LHCN-M2 (cell line): ENCODE measurements at regions not wholly inside any gene's neighbourhood (a gene's known extent, or its start where the extent isn't known, plus 50 kb on each side); places are given as distances from the start of the nearest gene placed in this dataset.
A peak's percentile ranks its signal among the peaks of the same experiment; 100 is the strongest.

Source experiments
- DNase-seq: peaks from one replicate; pipeline ENCODE4 v3.0.0-alpha.2; 2012; ENCODE audit warnings: low read depth

DNA sequence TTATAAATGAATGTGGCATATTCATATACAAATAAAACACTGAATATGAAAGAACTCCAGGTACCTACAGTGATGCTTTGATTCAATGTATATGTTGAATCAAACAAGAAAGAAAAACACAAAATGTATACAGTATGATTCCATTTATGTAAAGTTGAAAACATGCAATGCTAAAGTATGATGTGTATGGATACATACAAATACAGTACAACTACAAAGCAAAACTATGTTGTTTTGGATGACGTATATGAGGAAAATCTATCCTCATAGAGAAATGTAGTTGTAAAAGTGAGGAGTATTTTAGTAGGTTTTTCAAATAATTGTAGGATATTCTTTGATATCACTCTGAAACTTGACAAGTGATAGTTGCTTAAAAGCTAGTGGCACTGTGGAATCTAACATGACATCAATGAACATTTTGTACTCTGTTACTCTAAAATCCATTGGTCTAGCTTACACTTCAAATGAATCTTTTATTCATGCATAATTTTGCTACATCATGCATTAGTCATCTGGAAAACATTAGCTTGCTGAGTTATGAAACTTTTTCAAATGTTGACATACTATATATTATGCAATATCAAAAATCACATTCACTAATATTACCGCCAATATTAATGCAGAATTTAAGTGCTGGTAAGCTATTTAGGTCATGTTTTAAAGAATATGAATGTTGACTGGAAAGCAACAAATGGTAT is 278.1 kb upstream of the CHRNA7 start:
- peak; percentile 1 for DNase-seq

GRCh38 chr15:31752905-31753304 is 277.4 kb upstream of the CHRNA7 start:
- no peak for DNase-seq

- peak; percentile 0 for DNase-seq
Measured at GRCh38 chr15:31758126-31758525, 272.2 kb upstream of the CHRNA7 start.

DNA sequence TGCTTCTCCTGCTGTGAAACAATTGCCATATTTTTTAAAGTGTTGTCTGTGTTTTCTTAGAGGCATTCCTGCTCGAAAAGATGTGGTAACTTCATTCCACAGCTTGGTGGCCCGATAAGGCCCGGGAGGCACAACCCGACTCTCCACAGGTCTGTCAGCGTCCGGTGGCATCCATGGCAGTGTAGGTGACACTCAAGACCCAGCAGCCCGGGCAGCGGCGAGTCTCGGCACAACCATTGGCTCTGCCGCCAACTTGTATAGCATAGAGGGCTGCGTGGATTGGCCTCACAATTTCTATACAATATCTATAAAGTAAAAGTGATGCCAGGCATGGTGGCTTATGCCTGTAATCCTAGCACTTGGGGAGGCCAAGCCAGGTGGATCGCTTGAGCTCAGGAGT is 262.3 kb upstream of the CHRNA7 start:
- DNase-seq = no peak

- DNase-seq = no peak
Measured at GRCh38 chr15:31774045-31774444, 256.3 kb upstream of the CHRNA7 start.

GRCh38 chr15:31776039-31776438 is 254.3 kb upstream of the CHRNA7 start:
- DNase-seq = no peak

- no peak for DNase-seq
Measured at GRCh38 chr15:31781261-31781660, 249.1 kb upstream of the CHRNA7 start.

DNA sequence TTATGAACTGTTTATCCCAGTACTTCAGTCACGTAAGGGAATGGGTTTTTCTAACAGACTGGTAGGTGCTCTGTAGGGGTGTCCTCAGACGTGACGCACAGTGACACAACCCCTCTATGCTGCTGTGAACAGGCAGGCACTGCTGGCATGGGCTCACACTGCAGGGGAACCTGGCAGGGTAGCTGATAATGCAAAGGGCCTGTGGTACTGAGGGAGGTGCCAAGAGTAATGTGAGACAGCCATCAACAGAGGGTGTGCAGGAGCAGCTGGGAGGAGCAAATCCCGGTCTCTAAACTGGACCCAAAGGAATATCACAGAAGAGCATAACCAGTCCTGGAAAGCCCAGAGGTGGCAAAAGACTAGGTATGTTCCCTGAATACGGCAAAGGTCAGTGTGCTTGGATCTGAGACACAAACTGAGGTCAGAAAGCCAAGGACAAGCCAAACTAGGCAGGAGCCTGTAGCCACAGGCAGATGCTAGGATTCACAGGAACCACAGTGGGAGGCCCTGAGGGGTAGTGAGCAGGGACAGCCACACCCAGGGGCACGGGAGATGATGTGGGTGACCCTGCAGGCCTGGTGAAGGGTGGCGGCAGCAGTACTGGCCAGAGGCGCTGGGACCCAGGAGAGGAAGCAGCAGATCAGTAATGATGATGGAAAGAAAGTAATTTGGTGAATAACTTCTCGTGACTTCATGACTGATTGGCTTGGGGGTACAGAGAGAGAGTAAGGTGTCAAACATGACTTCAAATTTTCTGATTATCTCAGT is 248.1 kb upstream of the CHRNA7 start:
- DNase-seq = no peak

DNA sequence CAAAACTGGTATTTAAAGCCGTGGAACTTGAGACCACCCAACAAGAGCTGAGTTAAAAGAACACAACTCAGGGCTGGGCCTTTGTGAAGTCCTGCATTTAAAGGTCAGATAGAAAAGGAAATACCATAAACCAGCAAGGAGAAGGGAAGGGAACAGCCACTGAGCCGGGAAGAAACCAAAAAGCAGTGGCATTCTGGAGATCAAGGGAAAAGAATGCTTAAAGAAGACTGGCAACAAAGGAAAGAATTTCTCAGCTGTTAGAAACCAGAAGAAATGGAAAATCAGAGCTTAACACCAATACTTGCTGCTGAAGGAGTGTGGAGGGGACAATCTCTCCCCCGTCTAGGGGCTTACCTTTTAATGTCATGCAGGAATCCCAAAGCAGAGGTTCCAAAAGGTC is 247.4 kb upstream of the CHRNA7 start:
- DNase-seq = no peak

GRCh38 chr15:31786360-31786759 is 244.0 kb upstream of the CHRNA7 start:
- no peak for DNase-seq

DNA sequence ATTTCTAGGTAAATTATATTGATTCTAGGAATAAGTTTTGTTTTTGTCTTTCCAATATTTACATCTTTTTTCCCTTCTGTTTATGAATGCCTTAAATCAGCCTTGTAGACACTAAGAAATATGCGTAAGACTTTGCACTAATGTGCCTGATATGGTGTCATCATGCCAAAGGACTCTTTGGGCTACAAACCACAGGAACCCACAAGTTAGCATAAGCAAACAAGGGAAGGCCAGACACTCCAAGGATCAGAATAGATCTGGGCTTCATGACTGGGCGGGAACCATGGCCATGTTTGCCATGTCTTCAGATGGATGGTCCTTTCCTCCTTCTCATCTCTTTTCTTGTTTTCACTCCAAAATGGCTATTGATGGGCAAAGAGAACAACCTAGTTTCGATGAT is 242.2 kb upstream of the CHRNA7 start:
- DNase-seq = no peak

GRCh38 chr15:31792611-31793199 is 237.6 kb upstream of the CHRNA7 start:
- DNase-seq = no peak

GRCh38 chr15:31799319-31799714 is 231.0 kb upstream of the CHRNA7 start:
- no peak for DNase-seq

DNA sequence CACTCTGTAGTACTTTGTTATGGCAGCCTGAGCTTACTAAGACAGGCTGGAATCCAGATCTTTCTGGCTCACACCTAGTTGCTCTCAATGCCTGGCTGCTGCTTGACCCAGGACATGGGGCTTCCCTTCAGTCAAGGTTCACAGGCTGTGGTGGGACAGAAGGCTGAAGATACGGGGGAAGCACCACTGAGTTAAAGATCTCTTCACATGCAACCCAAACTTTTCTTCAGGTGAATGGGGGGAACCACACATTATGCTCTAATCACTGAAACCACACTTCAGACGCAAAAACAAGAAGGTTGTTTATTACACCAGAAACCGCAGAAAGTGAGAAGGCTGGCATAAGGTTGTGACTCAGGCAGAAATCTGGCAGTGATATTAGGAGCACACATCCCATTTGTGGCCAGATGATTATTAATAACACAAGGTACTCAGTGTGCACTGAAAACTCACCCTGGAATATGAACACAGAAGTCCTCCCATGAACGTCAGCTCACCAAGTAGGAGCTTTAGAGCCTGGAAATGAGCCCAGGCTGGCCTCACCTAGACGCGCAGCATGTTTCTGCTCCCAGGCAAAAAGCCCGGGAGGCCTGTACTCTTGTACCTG is 230.5 kb upstream of the CHRNA7 start:
- no peak for DNase-seq

DNA sequence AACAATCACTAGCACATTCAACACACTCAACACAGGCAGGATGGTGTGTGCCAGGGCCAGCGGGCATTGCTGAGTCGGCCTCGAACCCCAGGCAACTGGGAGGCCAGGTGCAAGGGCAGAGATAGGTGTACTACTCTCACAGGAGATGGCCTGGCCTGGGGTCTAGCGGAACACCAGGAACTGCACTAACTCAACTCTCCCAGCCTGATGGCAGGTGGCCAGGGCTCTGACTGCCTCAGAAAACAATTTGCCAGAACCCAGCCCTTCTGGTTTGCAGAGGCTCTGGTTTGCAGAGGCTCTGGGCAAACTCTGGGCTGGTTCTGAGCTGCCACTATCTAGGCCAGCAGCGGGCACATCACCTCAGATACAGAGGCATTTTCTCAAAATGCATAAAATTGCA is 229.2 kb upstream of the CHRNA7 start:
- no peak for DNase-seq

DNA sequence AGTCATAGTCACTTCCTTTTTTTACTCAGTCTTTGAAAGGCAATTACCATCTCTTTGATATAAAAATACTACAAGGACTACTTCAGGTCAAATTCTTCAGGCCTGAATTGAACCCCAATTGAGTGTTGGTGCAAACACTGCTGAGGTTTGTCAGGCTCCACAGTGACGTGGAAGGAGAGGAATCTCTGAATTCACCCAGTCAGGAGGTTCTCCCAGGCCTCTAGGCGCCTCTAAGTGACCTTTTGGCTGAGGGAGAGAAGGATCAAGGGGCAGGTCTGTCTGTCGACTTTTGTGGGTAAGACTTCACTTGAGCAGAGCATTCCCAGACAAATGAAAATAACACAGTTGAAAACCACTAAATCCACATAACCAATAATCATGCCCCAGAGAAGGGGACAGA is 227.6 kb upstream of the CHRNA7 start:
- DNase-seq = no peak

GRCh38 chr15:31803388-31803884 is 226.9 kb upstream of the CHRNA7 start:
- DNase-seq = no peak

DNA sequence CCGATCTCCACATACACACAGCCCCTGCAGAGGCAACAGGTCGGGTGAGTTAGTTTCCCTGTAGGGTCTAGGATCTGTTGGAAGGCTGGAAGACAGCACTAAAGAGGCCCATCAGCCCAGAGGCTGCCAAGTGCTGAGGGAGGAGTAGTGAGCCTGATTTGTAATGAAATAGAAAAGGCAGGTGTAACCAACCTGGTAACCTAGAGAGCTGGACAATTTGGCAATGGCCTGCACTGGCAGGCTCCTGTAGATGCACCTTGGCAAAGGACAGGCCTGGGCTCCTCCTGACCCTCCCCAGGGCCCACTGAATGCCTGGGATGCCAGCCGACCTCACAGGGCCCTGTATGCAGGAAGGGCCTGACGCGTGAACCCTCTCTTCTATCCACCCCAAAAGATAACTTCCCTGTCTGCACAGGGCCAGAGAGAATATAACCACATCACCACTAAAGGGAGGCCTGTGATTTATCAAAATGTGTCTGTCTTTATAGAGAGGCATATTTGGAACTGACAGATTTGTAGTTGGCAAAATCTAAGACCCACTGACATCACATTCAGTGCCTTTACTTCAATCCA is 225.1 kb upstream of the CHRNA7 start:
- no peak for DNase-seq

- DNase-seq = no peak
Measured at GRCh38 chr15:31806106-31806505, 224.2 kb upstream of the CHRNA7 start.

DNA sequence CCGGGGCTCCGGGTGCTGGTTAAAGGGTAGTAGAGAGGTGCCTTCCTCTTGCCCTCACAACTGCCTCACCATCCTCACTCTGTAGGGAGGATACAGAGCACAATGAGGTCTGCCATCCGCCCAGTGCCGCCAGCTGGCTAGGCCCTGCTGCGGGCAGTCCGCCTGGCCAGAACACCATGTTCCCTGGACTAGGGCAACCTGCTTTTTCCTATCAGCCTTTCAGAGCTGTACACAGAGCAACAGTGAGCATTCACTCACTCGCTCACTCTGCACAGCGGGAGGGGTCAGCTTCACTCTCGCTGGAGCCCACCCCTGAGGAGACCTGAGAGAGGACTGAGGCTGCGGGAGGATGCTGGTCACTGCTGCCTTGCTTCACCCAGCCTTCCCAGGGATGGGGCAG is 218.7 kb upstream of the CHRNA7 start:
- no peak for DNase-seq

- no peak for DNase-seq
Measured at GRCh38 chr15:31814082-31814481, 216.2 kb upstream of the CHRNA7 start.
